GM12878 (cell line): ENCODE measurements at regions not wholly inside any gene's neighbourhood (a gene's known extent, or its start where the extent isn't known, plus 50 kb on each side); places are given as distances from the start of the nearest gene placed in this dataset.

ENCODE experiments used
- ATAC-seq: fragments of 200-7000 bp; cut with Tn5 transposase; 3 replicates; pipeline ENCODE4 v1.9.1; 2020; ENCODE audit warnings: mild to moderate bottlenecking, moderate library complexity
- BruUV-seq: library from RNA; stranded (reverse); fragments of 400-500 nt; replicated peaks from 2 replicates; lab custom pipeline; 2021; lab: Mats Ljungman, UMichigan
- CTCF ChIA-PET: fragments of 300-600 bp; sonication (Branson Sonifier 250); formaldehyde crosslinking; extraction: SDS; loops from one replicate; lab custom pipeline; 2021; ENCODE audit warnings: inconsistent platforms; lab: Yijun Ruan, JAX
- POLR2A ChIA-PET: fragments of 350-600 bp; formaldehyde crosslinking; extraction: SDS; loops from one replicate; lab custom pipeline; 2021; ENCODE audit warnings: inconsistent platforms; lab: Charles Lee
- RAD21 ChIA-PET: fragments of 300-600 bp; sonication (Branson Sonifier 250); formaldehyde crosslinking; loops from one replicate; lab custom pipeline; 2023; ENCODE audit warnings: antibody characterized with exemption; ENCODE audit not compliant: unreplicated experiment; lab: Charles Lee
- SMC1A ChIA-PET: fragments of 300-600 bp; sonication (Branson Sonifier 250); formaldehyde crosslinking; loops from one replicate; lab custom pipeline; 2023; ENCODE audit not compliant: unreplicated experiment, uncharacterized antibody; lab: Charles Lee
- DNase-seq: peaks from one replicate; pipeline ENCODE4 v3.0.0-alpha.2; 2011; ENCODE audit warnings: low read depth, low spot score
- FAIRE-seq: peaks from 3 replicates; lab custom pipeline; 2011; peaks lifted over from hg19 to GRCh38; lab: Jason Lieb, UNC
- H2AFZ ChIP-seq: 2 replicates; pipeline ENCODE4 v1.6.0; 2011; ENCODE audit warnings: low read depth, low read length, control low read depth; ENCODE audit not compliant: control insufficient read depth
- H3K27ac ChIP-seq: 2 replicates; pipeline ENCODE4 v1.5.1; 2011; ENCODE audit warnings: control low read depth; ENCODE audit not compliant: control insufficient read depth, insufficient read depth
- H3K27me3 ChIP-seq, 2 experiments: replicated peaks in 1 of 2; 2 replicates each; pipeline versions ENCODE4 v1.6.0 to v1.6.1; 2011; ENCODE audit warnings: low read length in 1 of 2; ENCODE audit not compliant: control insufficient read depth in 2 of 2, insufficient read depth in 2 of 2
- H3K36me3 ChIP-seq, 2 experiments: 2 replicates each; pipeline ENCODE4 v1.5.1; 2011; ENCODE audit warnings: low read length in 1 of 2; ENCODE audit not compliant: control insufficient read depth in 2 of 2, insufficient read depth in 2 of 2
- H3K4me1 ChIP-seq: 2 replicates; pipeline ENCODE4 v1.6.1; 2011; ENCODE audit warnings: mild to moderate bottlenecking, low read length, moderate library complexity, mixed read lengths; ENCODE audit not compliant: control insufficient read depth, insufficient read depth
- H3K4me2 ChIP-seq: 2 replicates; pipeline ENCODE4 v1.6.0; 2011; ENCODE audit warnings: control low read depth; ENCODE audit not compliant: control insufficient read depth, insufficient read depth
- H3K4me3 ChIP-seq: fragments of 200-600 bp; sonication (generic); 2 replicates; pipeline ENCODE4 v1.5.1; 2016
- H3K79me2 ChIP-seq: 2 replicates; pipeline ENCODE4 v1.6.0; 2011; ENCODE audit warnings: low read length; ENCODE audit not compliant: control insufficient read depth, insufficient read depth
- H3K9ac ChIP-seq: 2 replicates; pipeline ENCODE4 v1.8.0; 2011; ENCODE audit warnings: low read length, control low read depth, mixed read lengths; ENCODE audit not compliant: control insufficient read depth, insufficient read depth
- H3K9me3 ChIP-seq: replicated peaks from 3 replicates; pipeline ENCODE4 v1.5.1; 2011; ENCODE audit warnings: mild to moderate bottlenecking, low read length; ENCODE audit not compliant: control insufficient read depth, insufficient read depth
- H4K20me1 ChIP-seq: 2 replicates; pipeline ENCODE4 v1.6.0; 2011; ENCODE audit not compliant: control insufficient read depth, insufficient read depth
- ATF2 ChIP-seq: IDR thresholded peaks from 2 replicates; pipeline ENCODE4 v1.6.1; 2012; ENCODE audit warnings: low read length, inconsistent platforms
- ATF7 ChIP-seq: fragments of 450-650 bp; IDR thresholded peaks from 2 replicates; pipeline ENCODE4 v1.6.1; 2016; ENCODE audit warnings: low read depth, mild to moderate bottlenecking
- CTCF ChIP-seq, 3 experiments: IDR thresholded peaks in 2 of 3; conservative IDR thresholded peaks in 1 of 3; 2 replicates each; pipeline ENCODE4 v1.5.1; 2011; ENCODE audit warnings: low read depth in 3 of 3, low read length in 3 of 3, mild to moderate bottlenecking in 3 of 3, control low read depth in 2 of 3, moderate library complexity in 2 of 3, inconsistent platforms in 1 of 3, mixed read lengths in 1 of 3; ENCODE audit not compliant: control insufficient read depth in 2 of 3, insufficient read depth in 1 of 3; ENCODE audit errors: extremely low read depth in 1 of 3
- E4F1 ChIP-seq: fragments of 450-650 bp; IDR thresholded peaks from 2 replicates; pipeline ENCODE4 v1.6.1; 2018; ENCODE audit warnings: borderline replicate concordance, mild to moderate bottlenecking; ENCODE audit not compliant: partially characterized antibody
- IKZF2 ChIP-seq, 2 experiments: fragments of 450-650 bp; IDR thresholded peaks; 2 replicates each; pipeline ENCODE4 v1.6.1; 2017; ENCODE audit warnings: mild to moderate bottlenecking in 2 of 2, moderate library complexity in 2 of 2
- KDM1A ChIP-seq: fragments of 200-600 bp; sonication (generic); IDR thresholded peaks from 2 replicates; pipeline ENCODE4 v1.6.1; 2016; ENCODE audit warnings: borderline replicate concordance
- KLF5 ChIP-seq: fragments of 450-650 bp; IDR thresholded peaks from 2 replicates; pipeline ENCODE4 v1.6.1; 2014; ENCODE audit warnings: mild to moderate bottlenecking; ENCODE audit not compliant: partially characterized antibody
- MLLT1 ChIP-seq: fragments of 450-650 bp; IDR thresholded peaks from 2 replicates; pipeline ENCODE4 v1.6.1; 2016; ENCODE audit warnings: mild to moderate bottlenecking
- NRF1 ChIP-seq: conservative IDR thresholded peaks from 2 replicates; pipeline ENCODE4 v1.6.1; 2011; ENCODE audit warnings: mild to moderate bottlenecking, low read depth, low read length, improper control_type of control experiment
- ZNF622 ChIP-seq: fragments of 450-650 bp; IDR thresholded peaks from 2 replicates; pipeline ENCODE4 v1.6.1; 2017; ENCODE audit warnings: mild to moderate bottlenecking, inconsistent platforms
- WGBS: methylation state at CpG from one replicate; pipeline ENCODE4 v1.1.6; 2016; ENCODE audit warnings: low lambda C conversion rate; ENCODE audit not compliant: insufficient replicate concordance, insufficient coverage; ENCODE audit errors: missing lambda C conversion rate; 5-methylcytosine and 5-hydroxymethylcytosine counted together
- in situ Hi-C: fragments of 300-500 bp; cut with MboI; formaldehyde crosslinking; loops from 9 replicates; pipeline ENCODE4 v1.14.3; 2018; ENCODE audit warnings: mixed read lengths
- intact Hi-C: fragments of 100-400 bp; cut with micrococcal nuclease; formaldehyde crosslinking; loops from one replicate; pipeline ENCODE4 v1.14.2; 2022; ENCODE audit not compliant: unreplicated experiment
- TF ChIP-seq, protein P1 (sequence below): fragments of 450-650 bp; IDR thresholded peaks from 2 replicates; pipeline ENCODE4 v1.6.1; 2017; ENCODE audit warnings: mild to moderate bottlenecking, low read depth, inconsistent platforms; ENCODE audit not compliant: poor library complexity, severe bottlenecking

DNA sequence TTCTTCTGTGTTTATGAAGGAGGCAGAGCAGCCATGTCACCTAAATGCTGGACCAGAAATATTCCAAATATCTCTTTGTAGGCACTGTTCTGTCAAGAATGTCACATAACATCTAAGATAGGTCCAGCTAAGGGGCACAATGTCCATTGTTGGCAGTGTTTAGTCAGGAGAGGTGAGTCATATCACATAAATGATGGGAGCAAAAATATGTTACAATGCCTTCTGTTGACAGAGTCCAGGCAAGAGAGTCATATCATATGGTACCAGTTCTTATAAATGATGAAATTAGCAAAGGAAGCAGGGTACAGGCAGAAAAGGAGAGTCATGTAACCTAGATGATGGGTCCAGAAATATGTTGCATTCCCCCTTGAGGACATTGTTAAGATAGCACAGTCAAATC lies 904.4 kb upstream of the AMELY start (continued):
- TF ChIP-seq, protein P1, sequence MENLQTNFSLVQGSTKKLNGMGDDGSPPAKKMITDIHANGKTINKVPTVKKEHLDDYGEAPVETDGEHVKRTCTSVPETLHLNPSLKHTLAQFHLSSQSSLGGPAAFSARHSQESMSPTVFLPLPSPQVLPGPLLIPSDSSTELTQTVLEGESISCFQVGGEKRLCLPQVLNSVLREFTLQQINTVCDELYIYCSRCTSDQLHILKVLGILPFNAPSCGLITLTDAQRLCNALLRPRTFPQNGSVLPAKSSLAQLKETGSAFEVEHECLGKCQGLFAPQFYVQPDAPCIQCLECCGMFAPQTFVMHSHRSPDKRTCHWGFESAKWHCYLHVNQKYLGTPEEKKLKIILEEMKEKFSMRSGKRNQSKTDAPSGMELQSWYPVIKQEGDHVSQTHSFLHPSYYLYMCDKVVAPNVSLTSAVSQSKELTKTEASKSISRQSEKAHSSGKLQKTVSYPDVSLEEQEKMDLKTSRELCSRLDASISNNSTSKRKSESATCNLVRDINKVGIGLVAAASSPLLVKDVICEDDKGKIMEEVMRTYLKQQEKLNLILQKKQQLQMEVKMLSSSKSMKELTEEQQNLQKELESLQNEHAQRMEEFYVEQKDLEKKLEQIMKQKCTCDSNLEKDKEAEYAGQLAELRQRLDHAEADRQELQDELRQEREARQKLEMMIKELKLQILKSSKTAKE: no peak

DNA sequence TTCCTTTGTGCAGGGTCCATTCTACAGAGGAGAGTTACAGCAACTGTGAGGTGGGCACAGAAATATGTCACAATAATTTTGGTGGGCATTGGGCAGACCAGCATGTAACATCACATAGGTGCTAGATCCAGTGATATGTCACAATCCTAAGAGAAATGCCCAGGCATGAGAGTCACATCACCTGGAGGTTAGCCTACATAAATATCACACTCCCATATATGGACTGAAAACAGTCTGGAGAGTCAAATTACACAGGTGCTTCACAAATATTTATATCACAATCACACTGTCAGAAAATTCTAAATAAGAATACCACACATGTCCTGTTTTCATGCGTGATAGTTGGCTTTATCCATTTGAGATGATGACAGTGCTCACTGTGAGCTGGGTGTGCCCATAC lies 903.7 kb upstream of the AMELY start:
- Histone ChIP-seq H2AFZ (no peak overlapping the region), H3K79me2 (no peaks in the 10 kb centered on the region), H3K9ac (no peak overlapping the region), H3K4me1 (no peaks in the 10 kb centered on the region), H3K4me3 (no peak overlapping the region), H4K20me1 (no peaks in the 10 kb centered on the region), H3K36me3 (no peaks in the 10 kb centered on the region), H3K27ac (no peak overlapping the region), H3K4me2 (no peak overlapping the region), H3K27me3 (no peaks in the 10 kb centered on the region), H3K9me3 (no peaks in the 10 kb centered on the region)
- ChIA-PET POLR2A (no interaction called here), SMC1A (no interaction called here), CTCF (no interaction called here), RAD21 (no interaction called here)
- in situ Hi-C loops (no loop called here), intact Hi-C loops (no loop called here)
- no peak for FAIRE-seq
- no peak for ATAC-seq
- DNase-seq: no peak
- no CpG with 5 or more reads among the region's 1 CpG for WGBS
- BruUV-seq: no TSS peak
- no peak for TF ChIP-seq NRF1
- no peak for TF ChIP-seq E4F1
- TF ChIP-seq ZNF622: no peak
- no peak for TF ChIP-seq KDM1A
- no peak for TF ChIP-seq ATF7
- TF ChIP-seq CTCF (IDR thresholded peaks at IDR 0.05 in 2 of 3, conservative IDR thresholded peaks at IDR 0.05 in 1 of 3; ENCODE audit: control insufficient read depth in 2 of 3, extremely low read depth in 1 of 3, insufficient read depth in 1 of 3, low read depth in 3 of 3, low read length in 3 of 3): no peak
- TF ChIP-seq KLF5: no peak
- TF ChIP-seq MLLT1: no peak
- TF ChIP-seq ATF2: no peak
- no peak for TF ChIP-seq IKZF2 (IDR thresholded peaks at IDR 0.05)
